ENCODE measurements at regions not wholly inside any gene's neighbourhood (a gene's known extent, or its start where the extent isn't known, plus 50 kb on each side); places are given as distances from the start of the nearest gene placed in this dataset.
"Not testable (repeated sequence)": the region's sequence is repeated elsewhere in the genome, so short reads cannot be mapped to it uniquely, and the experiment has no call there.

DNA sequence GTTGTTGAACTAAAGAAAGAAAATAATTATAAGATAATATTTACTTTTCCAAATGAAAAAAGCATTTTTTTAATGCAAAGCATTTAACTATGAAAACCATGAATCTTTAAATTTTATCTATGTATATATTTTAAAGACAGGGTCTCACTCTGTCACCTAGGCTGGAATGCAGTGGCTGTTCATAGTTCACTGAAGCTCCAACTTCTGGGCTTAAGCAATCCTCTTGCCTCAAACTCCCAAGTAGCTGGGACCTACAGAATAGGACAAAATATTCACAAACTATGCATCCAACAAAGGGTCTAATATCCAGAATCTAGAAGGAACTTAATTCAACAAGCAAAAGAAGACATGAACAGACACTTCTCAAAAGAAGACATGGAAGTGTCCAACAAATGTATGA is 55.9 kb upstream of the ALB start:
- intact Hi-C loops (cut with DNase I) = no loop called here
- DNase-seq (ENCODE audit: low spot score) = no peak

DNA sequence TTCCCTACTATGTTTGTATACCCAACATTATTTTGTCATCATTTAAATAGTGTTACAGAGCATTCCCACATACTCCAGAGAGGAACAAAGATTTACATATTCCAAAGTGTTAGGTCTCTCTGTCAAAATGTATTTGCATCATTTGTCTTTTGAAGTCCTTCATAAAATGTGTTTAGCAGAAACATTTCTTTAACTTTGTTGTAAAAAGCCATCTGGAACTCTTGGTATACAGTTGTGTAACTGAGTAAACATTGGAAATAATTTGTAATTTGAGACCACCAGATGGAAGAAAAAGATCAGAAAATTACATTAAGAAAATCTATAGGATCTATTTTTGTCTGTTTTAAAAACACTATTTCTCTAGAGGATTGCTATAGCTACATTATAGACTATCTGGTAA is 56.6 kb upstream of the ALB start:
- intact Hi-C loops (cut with DNase I) = no loop called here
- no peak for DNase-seq (ENCODE audit: low spot score)

DNA sequence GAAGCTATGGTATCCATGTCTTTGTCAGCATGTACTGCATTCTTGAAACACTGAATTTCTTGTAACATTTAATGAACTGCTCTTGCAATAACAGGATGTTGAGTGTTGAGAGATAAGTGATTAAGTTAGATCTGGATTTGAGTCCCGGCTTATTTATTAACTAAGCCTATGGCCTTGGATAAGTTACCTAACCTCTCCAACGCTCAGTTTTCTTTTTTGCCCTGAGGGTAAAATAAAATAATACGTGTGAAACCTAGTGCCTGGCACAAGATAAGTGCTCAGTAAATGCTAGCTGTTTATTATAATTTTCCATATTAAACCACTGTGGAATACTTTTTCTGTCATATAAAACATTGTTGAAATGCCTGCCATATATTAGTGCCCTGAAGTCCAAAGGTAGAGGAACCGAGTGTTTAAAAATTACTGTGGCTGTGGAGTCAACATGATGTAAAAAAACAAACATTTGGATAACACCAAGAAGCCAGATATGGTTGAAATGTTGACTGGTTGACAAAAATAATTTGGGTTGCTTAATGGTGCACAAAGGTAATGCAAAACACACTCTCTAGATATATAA is 58.6 kb upstream of the ALB start:
- DNase-seq (ENCODE audit: low spot score) = no peak
- intact Hi-C loops (cut with DNase I) = no loop called here

DNA sequence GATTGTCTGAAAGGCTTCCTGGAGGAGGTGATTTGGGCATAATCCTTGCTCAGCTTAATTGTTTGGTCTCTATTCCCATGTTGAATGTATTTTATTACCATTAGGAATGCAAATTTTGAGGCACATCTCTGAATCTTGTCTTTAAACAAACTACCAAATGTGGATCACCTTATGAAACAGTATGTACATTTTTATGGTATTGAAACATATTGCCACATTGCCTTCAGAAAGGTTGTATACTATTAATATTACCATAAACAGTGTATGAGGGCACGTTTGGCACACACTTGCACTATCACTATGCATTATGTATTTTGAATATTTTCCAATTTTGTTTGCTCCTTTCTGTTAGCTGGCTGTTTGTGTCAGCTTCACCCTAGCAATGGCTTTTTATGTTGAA is 60.0 kb upstream of the ALB start:
- intact Hi-C loops (cut with DNase I) = no loop called here
- no peak for DNase-seq (ENCODE audit: low spot score)

DNA sequence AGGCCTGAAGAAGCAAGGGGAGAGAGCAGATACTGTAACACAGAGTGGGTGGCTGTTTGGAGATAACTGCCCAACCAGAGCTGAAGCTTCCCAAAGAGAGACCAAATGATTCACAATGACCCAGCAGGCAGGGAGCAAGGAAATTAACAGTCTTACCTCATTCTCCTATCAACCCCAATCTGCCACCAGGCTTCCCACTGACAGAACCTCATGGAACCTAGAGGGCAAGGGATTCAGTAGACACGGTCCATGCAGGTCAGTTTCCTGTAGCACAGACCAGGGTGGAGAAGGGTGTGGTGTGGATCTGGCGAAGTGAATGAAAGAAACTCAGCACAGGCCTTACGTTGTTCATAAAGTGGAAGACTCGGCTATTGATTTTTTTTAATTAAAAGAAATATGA is 60.7 kb upstream of the ALB start:
- no peak for DNase-seq (ENCODE audit: low spot score)
- intact Hi-C loops (cut with DNase I) = no loop called here

DNA sequence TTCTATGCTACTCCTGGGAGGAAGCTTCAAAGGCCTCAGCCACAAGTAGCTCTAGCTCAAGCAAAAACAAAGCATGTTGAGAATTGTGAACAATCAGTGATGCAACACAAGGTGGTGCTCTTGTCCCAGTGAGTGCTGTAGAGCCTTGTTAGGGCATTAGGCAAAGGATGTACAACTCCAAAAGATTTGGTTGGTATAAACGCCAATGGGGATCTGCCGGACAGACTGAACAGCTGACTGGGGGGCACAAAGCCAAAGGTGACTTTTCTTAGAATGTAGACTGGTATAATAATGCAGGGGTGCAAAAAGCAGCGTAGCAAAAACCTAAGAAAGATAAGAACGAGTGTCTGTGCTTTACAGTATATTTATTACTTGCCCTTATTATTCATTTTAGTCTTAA is 62.6 kb upstream of the ALB start:
- intact Hi-C loops (cut with DNase I) = no loop called here
- no peak for DNase-seq (ENCODE audit: low spot score)

DNA sequence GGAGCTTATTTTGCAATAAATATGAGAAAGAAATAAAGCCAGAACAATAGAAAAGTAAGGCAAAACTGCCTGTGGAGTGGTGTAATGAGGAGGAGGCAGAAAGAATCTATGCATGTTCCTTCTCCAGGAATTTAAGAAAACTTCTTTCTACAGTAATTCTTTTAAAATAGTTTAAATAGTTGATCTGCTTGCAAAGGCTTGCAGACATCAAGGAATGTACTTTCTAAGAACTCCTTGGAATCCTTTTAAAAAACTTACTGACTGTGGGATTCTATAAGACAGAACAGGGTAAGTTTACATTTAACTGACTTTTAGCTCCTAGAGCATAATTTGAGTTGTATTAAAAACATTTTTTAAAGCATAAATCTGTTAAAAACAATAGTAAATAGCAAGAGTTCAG is 63.2 kb upstream of the ALB start:
- no peak for DNase-seq (ENCODE audit: low spot score)
- intact Hi-C loops (cut with DNase I) = no loop called here

DNA sequence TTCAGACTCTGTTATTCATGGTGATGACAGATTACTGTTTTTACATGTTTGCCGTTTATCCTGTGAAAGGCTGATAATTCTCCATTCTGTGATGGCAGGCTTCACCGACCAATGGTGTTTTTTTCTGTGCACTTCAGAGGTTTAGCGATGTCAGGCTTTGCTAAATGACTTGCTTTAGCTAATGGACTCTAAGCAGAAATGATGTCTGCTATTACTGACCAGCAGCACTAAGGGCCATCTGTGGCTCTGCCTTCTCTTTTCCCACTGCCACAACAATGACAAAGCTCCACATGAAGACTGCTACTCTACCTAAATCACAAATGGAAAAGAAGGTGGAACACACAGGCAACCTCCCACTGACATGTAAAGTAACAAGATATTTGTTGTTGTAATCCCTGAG is 68.4 kb upstream of the ALB start:
- DNase-seq (ENCODE audit: low spot score) = no peak
- intact Hi-C loops (cut with DNase I) = no loop called here

DNA sequence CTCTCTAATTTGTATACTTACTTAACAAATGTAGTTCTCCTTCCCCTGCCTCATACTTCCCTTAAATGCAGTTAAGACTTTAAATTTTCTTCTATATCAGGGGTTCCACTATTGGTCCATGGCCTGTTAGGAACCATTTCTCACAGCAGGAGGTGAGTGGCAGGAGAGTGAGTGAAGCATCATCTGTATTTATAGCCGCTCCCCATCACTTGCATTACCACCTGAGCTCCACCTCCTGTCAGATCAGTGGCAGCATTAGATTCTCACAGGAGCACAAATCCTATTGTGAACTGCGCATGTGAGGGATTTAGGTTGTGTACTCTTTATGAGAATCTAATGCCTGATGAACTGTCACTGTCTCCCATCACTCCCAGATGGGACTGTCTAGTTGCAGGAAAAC is 72.1 kb upstream of the ALB start:
- intact Hi-C loops (cut with DNase I); DNase-seq (ENCODE audit: low spot score): not testable (repeated sequence)

DNA sequence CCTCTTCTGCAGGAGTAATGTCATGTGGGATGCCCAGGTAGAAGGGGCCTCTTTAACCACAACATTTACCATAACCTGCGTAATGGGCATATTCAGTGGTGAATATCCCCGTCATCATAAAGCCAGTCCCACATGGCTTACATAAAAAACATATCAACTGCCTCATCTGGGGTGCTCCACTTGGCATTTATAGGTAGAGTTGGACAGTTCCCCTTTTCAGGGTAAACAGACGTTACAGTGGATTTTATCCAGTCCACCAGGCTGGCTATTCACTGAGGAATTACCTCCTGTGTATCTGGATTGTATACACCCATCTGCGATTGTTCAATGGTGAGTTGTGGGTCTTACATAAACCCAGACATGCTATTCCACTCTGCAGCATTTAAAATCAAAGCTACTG is 70.7 kb upstream of the ANKRD17 start:
- intact Hi-C loops (cut with DNase I) = no loop called here
- no peak for DNase-seq (ENCODE audit: low spot score)

DNA sequence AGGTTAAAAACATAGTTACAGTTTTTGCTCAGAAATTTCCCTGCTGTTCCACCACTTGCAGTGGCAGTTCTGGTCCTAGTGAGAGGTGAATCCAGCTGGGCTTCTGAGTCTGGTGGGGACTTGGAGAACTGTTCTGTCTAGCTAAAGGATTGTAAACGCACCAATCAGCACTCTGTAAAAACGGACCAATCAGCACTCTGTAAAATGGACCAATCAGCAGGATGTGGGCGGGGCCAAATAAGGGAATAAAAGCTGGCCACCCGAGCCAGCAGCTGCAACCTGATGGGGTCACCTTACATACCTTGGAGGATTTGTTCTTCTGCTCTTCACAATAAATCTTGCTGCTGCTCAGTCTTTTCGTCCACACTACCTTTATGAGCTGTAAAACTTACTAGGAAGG is 67.2 kb upstream of the ANKRD17 start:
- not testable (repeated sequence) for DNase-seq (ENCODE audit: low spot score)

DNA sequence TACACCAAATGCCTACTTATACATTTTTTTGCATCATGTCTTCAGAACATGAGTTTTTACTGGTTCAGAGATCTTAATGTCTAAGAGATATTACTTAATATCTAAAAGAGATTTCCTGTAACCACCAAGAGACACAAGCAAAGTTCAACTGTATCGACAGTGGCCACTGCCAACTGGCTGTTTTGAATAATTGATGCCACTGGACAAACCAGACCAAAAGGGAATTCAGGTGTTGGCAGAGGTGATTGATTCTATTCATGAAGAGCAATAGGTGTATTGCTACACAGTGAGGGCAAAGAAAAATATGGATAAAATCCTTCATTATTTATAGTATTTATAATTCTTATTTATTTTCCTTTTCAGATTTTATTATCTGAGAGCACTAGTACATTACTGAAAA is 58.5 kb upstream of the ANKRD17 start:
- DNase-seq (ENCODE audit: low spot score) = no peak
- intact Hi-C loops (cut with DNase I) = loop anchor here in 1 of 2 donors (5.0 kb wide), 1 partner anchor 160 kb away; no protein-coding TSS in a partner anchor

More for the DNA sequence above, 67.2 kb upstream of the ANKRD17 start:
- intact Hi-C loops (cut with DNase I) = not testable (repeated sequence)

DNA sequence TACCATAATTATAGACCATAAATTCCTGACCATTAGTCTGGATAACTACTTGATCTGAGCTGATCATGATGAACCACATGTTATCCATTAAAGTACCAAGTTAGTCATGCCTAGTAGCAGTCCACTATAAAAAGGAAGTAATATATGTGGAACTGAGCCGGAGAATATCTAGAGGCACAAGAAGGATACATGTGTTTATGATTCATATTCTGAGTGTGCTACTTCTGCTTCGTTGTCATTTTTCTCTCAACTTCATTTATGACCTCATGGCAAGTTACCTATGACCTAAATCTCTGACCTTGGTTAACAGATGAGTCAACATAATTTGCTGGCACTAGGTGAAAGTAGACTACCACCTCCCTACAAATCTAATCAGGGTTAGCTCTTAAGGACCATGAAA is 56.5 kb upstream of the ANKRD17 start:
- DNase-seq (ENCODE audit: low spot score) = no peak
- intact Hi-C loops (cut with DNase I) = loop anchor here in 1 of 2 donors (5.0 kb wide), 1 partner anchor 158 kb away; no protein-coding TSS in a partner anchor

DNA sequence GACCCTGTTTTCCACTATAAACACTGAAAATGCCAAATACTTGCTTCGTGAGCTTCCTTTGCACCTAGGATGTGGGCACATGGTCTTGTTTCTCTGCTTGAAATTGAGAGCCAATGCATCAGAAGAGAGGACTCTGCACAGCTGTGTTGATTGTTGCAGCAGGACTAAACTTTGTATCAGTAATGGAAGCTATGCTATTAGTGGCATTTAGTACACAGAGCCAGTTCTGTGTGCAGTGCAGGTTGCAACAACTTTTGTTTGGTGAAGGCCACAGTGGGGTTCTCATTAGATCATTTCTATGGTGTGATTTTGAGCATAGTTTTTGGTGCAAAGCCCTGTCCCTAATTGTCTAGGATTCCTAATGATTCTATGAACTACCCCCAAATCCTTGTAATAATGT is 54.4 kb upstream of the ANKRD17 start:
- intact Hi-C loops (cut with DNase I) = no loop called here
- DNase-seq (ENCODE audit: low spot score) = no peak

DNA sequence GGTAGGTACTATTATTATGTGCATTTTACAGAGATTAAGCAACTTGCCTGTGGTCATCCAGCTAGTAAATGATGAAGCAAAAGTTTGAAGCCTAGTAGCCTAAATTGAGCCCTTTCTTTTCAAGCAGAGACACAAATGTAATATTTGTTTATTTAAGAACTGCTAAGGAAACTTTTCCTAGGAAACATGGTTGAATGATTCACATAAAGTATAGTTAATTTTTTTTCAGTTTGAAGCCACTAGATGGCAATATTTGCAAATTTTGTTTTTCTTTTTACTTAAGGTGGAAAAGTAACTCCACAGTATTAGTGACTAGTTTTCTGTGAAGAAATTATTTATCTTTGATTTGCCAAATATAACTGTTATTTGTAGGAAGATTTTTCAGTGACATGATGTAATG is 52.8 kb upstream of the ANKRD17 start:
- intact Hi-C loops (cut with DNase I) = no loop called here
- DNase-seq (ENCODE audit: low spot score) = no peak

DNA sequence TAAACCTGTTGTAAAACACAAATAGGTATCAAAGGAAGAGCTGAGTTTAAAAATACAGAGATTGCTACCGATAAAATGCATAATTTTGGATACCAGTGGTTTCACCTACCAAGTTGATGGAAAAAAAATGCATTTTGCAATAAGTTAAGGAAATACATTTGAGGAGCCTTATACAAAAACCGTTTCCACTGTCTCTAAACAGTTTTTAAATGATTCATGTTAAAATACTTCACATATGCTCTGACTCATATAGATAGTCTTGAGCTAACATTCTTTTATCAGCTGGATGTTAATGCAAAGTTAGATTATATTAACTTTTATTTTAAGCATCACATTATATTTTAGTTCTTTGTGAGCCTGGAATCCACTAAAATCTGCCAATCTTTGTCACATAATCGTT is 50.6 kb upstream of the ANKRD17 start:
- no peak for DNase-seq (ENCODE audit: low spot score)
- intact Hi-C loops (cut with DNase I) = no loop called here

Measured in posterior vena cava (tissue), 2 donors.